Stomach (tissue), 4 donors: ENCODE measurements at regions not wholly inside any gene's neighbourhood (a gene's known extent, or its start where the extent isn't known, plus 50 kb on each side); places are given as distances from the start of the nearest gene placed in this dataset.

Experiments
- EP300 ChIP-seq: sonication (generic); formaldehyde crosslinking; IDR thresholded peaks from one replicate; pipeline ENCODE4 v1.6.1; 2017; ENCODE audit warnings: antibody characterized with exemption
- POLR2A ChIP-seq, 4 donors: fragments of 450-650 bp; IDR thresholded peaks; one replicate each; pipeline ENCODE4 v1.6.1; 2016; ENCODE audit warnings: antibody characterized with exemption in 4 of 4, control low read depth in 2 of 4, mild to moderate bottlenecking in 1 of 4, moderate library complexity in 1 of 4
- POLR2AphosphoS5 ChIP-seq, 3 donors: sonication (generic); formaldehyde crosslinking; IDR thresholded peaks; one replicate each; pipeline ENCODE4 v1.6.1; 2016; ENCODE audit warnings: antibody characterized with exemption in 3 of 3
- TF ChIP-seq, protein P1 (sequence below), 7 experiments: fragments of 450-650 bp in 4 of 7; fragments of 200-600 bp in 3 of 7; sonication (generic) in 3 of 7; IDR thresholded peaks; one replicate each; pipeline ENCODE4 v1.5.1; 2016 to 2019; ENCODE audit warnings: antibody characterized with exemption in 7 of 7, control low read depth in 2 of 7, mild to moderate bottlenecking in 1 of 7

DNA sequence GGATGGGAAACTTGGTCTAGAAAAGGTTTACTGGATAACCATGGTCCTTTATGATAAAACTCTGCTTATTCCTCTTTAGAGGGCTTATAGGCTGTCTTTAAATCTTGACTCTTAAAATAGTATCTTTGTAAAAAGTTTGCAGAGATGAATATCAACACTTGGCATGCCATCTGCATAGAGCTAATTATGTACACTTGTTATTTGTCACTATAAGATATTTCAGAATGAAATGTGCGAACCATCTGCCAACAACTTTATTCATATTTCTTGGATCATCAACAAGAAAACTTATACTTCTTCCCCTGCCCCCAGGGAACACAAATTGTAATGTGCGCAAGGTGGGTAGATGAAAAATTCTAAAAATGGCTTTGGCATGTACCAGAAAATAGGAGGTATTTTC is 653.0 kb upstream of the CHAC2 start:
- TF ChIP-seq, protein P1, sequence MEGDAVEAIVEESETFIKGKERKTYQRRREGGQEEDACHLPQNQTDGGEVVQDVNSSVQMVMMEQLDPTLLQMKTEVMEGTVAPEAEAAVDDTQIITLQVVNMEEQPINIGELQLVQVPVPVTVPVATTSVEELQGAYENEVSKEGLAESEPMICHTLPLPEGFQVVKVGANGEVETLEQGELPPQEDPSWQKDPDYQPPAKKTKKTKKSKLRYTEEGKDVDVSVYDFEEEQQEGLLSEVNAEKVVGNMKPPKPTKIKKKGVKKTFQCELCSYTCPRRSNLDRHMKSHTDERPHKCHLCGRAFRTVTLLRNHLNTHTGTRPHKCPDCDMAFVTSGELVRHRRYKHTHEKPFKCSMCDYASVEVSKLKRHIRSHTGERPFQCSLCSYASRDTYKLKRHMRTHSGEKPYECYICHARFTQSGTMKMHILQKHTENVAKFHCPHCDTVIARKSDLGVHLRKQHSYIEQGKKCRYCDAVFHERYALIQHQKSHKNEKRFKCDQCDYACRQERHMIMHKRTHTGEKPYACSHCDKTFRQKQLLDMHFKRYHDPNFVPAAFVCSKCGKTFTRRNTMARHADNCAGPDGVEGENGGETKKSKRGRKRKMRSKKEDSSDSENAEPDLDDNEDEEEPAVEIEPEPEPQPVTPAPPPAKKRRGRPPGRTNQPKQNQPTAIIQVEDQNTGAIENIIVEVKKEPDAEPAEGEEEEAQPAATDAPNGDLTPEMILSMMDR (IDR thresholded peaks at IDR 0.05): no peak
- TF ChIP-seq POLR2AphosphoS5 (IDR thresholded peaks at IDR 0.05) (no peak), EP300 (no peak), POLR2A (IDR thresholded peaks at IDR 0.05) (no peak)
